Activated CD4-positive, alpha-beta memory T cell treated with anti-CD3 and anti-CD28 coated beads for 36 hours (primary cell): ENCODE measurements at regions not wholly inside any gene's neighbourhood (a gene's known extent, or its start where the extent isn't known, plus 50 kb on each side); places are given as distances from the start of the nearest gene placed in this dataset.

Source experiments
- CTCF ChIA-PET: fragments of 350-600 bp; sonication (Branson Sonifier 250); formaldehyde crosslinking; loops from one replicate; lab custom pipeline; 2021; ENCODE audit warnings: antibody characterized with exemption, inconsistent platforms; lab: Charles Lee
- POLR2A ChIA-PET: fragments of 350-600 bp; sonication (Branson Sonifier 250); formaldehyde crosslinking; loops from one replicate; lab custom pipeline; 2021; ENCODE audit warnings: antibody characterized with exemption; lab: Charles Lee
- DNase-seq: peaks from one replicate; pipeline ENCODE4 v3.0.0-alpha.2; 2020
- H3K27ac Mint-ChIP-seq: one replicate; pipeline ENCODE4 v1.8.0; 2021; ENCODE audit warnings: mixed read lengths
- H3K27me3 Mint-ChIP-seq: one replicate; pipeline ENCODE4 v1.8.0; 2021; ENCODE audit warnings: mixed read lengths
- H3K36me3 Mint-ChIP-seq: one replicate; pipeline ENCODE4 v1.8.0; 2021; ENCODE audit warnings: mixed read lengths
- H3K4me1 Mint-ChIP-seq: one replicate; pipeline ENCODE4 v1.8.0; 2021; ENCODE audit warnings: low read depth, mixed read lengths
- H3K4me3 Mint-ChIP-seq: one replicate; pipeline ENCODE4 v1.8.0; 2021; ENCODE audit warnings: mild to moderate bottlenecking, mixed read lengths
- H3K9me3 Mint-ChIP-seq: one replicate; pipeline ENCODE4 v1.8.0; 2021; ENCODE audit warnings: mixed read lengths
- intact Hi-C: fragments of 100-400 bp; cut with micrococcal nuclease; formaldehyde crosslinking; loops from one replicate; pipeline ENCODE4 v1.15.1; 2023

DNA sequence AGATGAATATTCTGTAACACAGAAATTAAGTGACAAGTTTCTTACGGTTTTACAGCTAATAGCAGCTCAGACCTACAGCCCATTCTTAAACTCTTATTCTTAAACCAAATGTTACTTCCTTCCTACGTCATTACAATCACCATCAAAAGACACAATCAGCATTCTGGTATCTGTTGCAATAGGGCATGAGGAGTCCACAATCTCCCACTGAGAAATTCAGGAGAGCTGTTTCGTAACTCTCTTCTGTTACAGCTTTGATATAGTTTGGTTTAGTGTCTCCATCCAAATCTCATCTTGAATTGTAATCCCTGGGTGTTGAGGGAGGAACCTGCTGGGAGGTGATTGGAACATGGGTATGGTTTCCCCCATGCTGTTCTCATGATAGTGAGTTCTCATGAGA lies 163.4 kb downstream of the GAS1 start:
- Mint-ChIP-seq H3K4me3 (no peak overlapping the region), H3K9me3 (no peaks in the 10 kb centered on the region), H3K27me3 (peaks cover 3% of the 10 kb centered on the region), H3K36me3 (no peaks in the 10 kb centered on the region), H3K27ac (no peak overlapping the region), H3K4me1 (no peaks in the 10 kb centered on the region)
- intact Hi-C loops = no loop called here
- no peak for DNase-seq
- CTCF ChIA-PET = no interaction called here
- POLR2A ChIA-PET = no interaction called here

DNA sequence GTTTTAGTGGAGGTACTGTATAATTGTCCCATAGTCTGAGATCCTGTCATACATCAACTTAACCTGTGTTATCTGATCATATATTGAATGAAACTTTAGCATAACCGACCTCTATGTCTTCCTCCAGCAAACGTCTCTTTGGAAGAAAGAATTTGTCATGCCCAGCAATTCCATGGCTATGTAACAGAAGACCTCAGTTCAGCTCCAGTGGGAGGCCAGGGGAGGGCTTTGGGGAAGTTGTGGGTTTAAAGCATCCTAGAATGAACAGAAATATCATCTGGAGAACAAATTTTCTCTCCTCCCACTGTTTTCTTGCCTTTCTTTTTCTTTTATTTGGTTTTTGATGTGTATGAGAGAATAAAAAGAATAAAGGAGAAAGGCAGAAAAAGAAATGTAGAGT lies 164.5 kb downstream of the GAS1 start:
- Mint-ChIP-seq H3K27me3 (peaks cover 3% of the 10 kb centered on the region), H3K36me3 (no peaks in the 10 kb centered on the region), H3K4me1 (no peaks in the 10 kb centered on the region), H3K4me3 (no peak overlapping the region), H3K27ac (no peak overlapping the region), H3K9me3 (no peaks in the 10 kb centered on the region)
- ChIA-PET CTCF (no interaction called here), POLR2A (no interaction called here)
- no peak for DNase-seq
- intact Hi-C loops = no loop called here

DNA sequence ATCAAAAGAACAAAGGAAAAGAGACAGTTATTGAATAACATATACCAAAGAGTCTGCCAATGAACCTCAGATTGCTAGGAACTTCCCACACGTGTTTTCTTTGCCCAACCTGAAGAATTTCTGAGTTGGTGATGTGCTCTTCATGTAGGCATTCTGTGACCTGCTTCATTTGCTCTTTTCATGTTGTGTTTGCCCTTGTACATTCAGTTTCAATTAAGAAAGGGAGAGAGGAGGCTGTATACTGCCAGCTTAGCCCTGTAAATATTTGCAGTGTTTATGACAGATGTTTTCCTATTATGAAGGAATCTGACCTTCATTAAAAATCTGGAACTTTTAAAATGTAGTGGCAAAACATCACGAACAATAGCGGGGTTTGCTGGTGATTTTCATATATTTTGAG lies 168.5 kb downstream of the GAS1 start:
- Mint-ChIP-seq H3K27me3 (peaks cover 1% of the 10 kb centered on the region), H3K4me3 (no peak overlapping the region), H3K9me3 (no peaks in the 10 kb centered on the region), H3K4me1 (no peaks in the 10 kb centered on the region), H3K27ac (no peak overlapping the region), H3K36me3 (no peaks in the 10 kb centered on the region)
- POLR2A ChIA-PET = no interaction called here
- no peak for DNase-seq
- intact Hi-C loops = no loop called here
- CTCF ChIA-PET = no interaction called here

DNA sequence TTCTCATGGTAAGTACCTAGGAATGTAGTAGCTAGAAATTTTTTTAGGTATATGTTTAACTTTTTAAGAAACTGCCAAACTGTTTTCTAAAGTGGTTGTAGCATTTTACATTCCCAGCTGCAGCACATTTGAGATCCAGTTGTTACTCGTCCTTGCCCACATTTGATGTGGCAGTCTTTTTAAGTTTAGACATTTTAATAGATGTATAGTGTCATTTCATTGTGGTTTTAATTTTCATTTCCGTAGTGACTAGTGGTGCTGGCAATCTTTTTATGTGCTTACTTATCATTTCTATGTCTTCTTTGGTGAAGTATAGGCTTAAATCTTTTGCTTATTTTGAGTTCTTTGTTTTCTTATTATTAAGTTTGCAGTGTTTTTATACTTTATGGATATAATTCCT lies 171.6 kb downstream of the GAS1 start:
- Mint-ChIP-seq H3K4me3 (no peak overlapping the region), H3K9me3 (no peaks in the 10 kb centered on the region), H3K27ac (no peak overlapping the region), H3K36me3 (no peaks in the 10 kb centered on the region), H3K4me1 (no peaks in the 10 kb centered on the region), H3K27me3 (peaks cover 1% of the 10 kb centered on the region)
- POLR2A ChIA-PET = no interaction called here
- intact Hi-C loops = no loop called here
- CTCF ChIA-PET = no interaction called here
- no peak for DNase-seq

DNA sequence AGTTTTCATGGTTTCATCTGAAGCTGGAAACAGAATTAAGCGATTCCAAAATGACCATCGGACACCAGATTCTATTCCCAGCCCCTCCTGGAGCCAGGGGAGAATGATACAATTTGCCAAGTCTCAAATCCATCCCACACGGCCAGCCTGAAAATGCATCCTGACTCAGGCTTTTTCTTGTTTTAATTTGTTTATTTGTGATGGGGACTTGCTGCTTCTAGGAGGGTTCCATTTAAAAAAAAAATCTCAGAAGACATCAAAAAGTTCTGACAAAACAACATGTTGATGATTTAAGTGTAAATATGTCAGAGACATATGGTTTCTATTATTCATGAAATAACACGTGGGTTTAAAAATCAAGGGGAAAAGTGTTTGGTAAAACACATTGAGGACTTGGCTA lies 173.2 kb downstream of the GAS1 start:
- Mint-ChIP-seq H3K27me3 (peaks cover 1% of the 10 kb centered on the region), H3K27ac (no peak overlapping the region), H3K9me3 (no peaks in the 10 kb centered on the region), H3K4me1 (no peaks in the 10 kb centered on the region), H3K36me3 (no peaks in the 10 kb centered on the region), H3K4me3 (no peak overlapping the region)
- POLR2A ChIA-PET = no interaction called here
- intact Hi-C loops = no loop called here
- DNase-seq = no peak
- CTCF ChIA-PET = no interaction called here

DNA sequence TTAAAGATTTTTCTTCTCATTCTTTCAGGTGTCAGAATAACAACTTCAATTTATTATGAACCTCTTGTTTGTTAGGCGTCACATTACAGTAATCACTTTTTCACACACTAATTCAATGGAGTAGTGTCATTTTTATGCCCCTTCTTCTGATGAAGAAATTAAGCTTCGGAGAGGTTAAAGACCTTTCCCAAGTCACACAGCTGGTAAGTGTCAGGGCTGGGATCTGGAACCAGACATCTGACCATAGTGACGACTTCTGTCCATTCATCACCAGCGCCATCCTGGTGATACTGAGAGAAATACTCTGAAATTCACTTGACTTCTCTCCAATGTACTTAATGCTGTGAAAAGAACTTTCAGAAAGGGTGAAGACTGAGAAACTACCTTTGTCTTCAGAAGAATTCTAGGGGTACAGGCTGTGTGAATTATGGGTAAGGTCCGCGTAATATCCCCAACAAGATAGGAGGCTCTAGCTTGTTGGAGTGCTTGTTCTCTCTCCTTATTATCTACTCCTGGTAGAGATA lies 173.8 kb downstream of the GAS1 start:
- Mint-ChIP-seq H3K4me1 (no peaks in the 10 kb centered on the region), H3K9me3 (no peaks in the 10 kb centered on the region), H3K27ac (no peak overlapping the region), H3K27me3 (peaks cover 1% of the 10 kb centered on the region), H3K4me3 (no peak overlapping the region), H3K36me3 (no peaks in the 10 kb centered on the region)
- POLR2A ChIA-PET = no interaction called here
- no peak for DNase-seq
- CTCF ChIA-PET = no interaction called here
- intact Hi-C loops = no loop called here

DNA sequence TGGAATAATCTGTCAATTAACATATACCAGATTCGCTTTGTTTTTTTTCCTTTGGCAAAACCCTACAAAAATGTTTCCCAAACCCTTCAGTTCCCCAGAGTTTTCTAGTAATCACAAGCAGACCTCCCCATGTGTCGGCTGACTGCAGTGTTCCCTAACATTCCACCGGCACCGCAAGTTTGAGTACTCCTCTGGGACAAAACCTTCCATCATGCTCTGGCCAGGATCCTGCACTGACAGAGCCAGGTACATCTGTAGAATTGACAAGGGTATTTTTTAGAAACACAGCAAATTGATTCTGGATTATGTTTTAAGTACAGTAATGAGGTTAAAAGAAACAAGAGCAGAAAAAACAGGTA lies 174.7 kb downstream of the GAS1 start:
- H3K4me1 Mint-ChIP-seq = no peaks in the 10 kb centered on the region
- H3K36me3 Mint-ChIP-seq = no peaks in the 10 kb centered on the region
- ChIA-PET POLR2A (no interaction called here), CTCF (no interaction called here)
- peaks cover 1% of the 10 kb centered on the region for H3K27me3 Mint-ChIP-seq
- H3K27ac Mint-ChIP-seq = no peak overlapping the region
- H3K4me3 Mint-ChIP-seq = no peak overlapping the region
- DNase-seq = no peak
- H3K9me3 Mint-ChIP-seq = no peaks in the 10 kb centered on the region
- intact Hi-C loops = no loop called here

DNA sequence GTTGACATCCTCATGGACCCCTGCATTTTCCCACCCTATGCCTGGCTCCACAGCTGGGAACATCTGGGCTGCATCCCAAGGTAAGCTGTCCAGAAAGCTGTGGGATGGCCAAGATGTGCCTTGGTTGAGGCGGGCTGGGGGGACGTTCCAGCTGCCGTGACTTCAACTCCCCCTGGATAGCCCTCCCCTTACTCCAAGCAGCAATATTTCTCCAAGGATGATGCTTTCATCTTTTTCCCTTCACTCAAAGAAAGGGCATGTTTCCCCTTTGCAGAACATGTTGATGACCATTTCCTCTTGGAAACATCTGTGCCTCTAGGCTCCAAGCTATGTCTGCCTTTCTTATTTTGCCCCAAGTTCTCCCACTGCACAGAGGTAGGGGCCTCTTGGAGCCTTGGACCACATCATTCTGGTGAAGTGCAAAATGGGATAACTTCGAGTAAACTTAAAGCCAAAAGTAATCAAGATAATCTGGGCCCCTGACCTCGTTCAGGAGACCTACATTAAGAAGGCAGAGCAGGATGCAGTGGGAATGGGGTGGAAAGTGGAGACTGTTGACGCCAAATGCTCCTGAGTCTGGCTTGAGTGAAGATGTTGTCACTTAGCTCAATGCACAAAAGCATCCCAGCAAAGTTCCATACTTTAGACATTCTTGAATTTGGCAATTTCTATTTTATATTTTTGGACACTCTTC lies 175.2 kb downstream of the GAS1 start:
- no peak overlapping the region for H3K27ac Mint-ChIP-seq
- intact Hi-C loops = no loop called here
- POLR2A ChIA-PET = no interaction called here
- CTCF ChIA-PET = no interaction called here
- H3K36me3 Mint-ChIP-seq = no peaks in the 10 kb centered on the region
- H3K9me3 Mint-ChIP-seq = no peaks in the 10 kb centered on the region
- DNase-seq = no peak
- peaks cover under 1% of the 10 kb centered on the region for H3K27me3 Mint-ChIP-seq
- no peaks in the 10 kb centered on the region for H3K4me1 Mint-ChIP-seq
- H3K4me3 Mint-ChIP-seq = no peak overlapping the region

DNA sequence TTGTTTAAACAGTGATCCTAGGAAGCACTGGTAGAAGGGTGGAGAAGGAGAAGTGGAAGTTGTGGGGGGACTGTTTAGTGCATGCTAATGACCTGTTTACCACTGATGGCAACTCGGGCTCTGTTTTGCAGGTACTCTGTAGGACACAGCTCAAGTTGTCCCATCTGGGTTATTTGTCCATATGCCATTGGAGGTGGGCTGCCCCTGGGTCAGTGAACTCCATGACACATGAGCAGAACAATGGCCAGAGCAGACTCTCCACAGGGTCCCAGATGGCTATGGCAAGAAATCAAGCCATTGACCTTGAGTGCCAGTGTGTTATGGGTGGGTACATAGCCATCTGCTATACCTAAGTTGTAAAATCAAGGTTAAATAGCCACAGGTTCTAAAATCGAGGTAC lies 175.9 kb downstream of the GAS1 start:
- intact Hi-C loops = no loop called here
- Mint-ChIP-seq H3K9me3 (no peaks in the 10 kb centered on the region), H3K27ac (no peak overlapping the region), H3K4me3 (no peak overlapping the region), H3K36me3 (no peaks in the 10 kb centered on the region), H3K4me1 (no peaks in the 10 kb centered on the region), H3K27me3 (no peaks in the 10 kb centered on the region)
- ChIA-PET CTCF (no interaction called here), POLR2A (no interaction called here)
- DNase-seq = no peak

DNA sequence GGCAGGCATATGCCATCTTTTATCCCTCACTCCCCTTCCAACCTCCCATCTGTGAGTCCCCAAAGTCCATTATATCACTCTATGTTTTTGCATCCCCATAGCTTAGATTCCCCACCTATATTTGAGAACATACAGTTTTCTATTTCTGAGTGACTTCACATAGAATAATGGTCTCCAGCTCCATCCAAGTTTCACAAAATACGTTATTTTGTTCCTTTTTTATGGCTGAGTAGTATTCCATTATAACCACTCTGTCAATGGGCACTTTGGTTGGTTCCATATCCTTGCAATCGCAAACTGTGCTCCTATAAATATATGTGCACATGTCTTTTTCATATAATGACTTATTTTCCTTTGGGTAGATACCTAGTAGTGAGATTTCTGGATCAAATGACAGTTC lies 178.6 kb downstream of the GAS1 start:
- ChIA-PET CTCF (no interaction called here), POLR2A (no interaction called here)
- no peaks in the 10 kb centered on the region for H3K4me1 Mint-ChIP-seq
- DNase-seq = no peak
- H3K4me3 Mint-ChIP-seq = no peak overlapping the region
- H3K27me3 Mint-ChIP-seq = no peaks in the 10 kb centered on the region
- no peaks in the 10 kb centered on the region for H3K36me3 Mint-ChIP-seq
- intact Hi-C loops = no loop called here
- no peaks in the 10 kb centered on the region for H3K9me3 Mint-ChIP-seq
- H3K27ac Mint-ChIP-seq = no peak overlapping the region

DNA sequence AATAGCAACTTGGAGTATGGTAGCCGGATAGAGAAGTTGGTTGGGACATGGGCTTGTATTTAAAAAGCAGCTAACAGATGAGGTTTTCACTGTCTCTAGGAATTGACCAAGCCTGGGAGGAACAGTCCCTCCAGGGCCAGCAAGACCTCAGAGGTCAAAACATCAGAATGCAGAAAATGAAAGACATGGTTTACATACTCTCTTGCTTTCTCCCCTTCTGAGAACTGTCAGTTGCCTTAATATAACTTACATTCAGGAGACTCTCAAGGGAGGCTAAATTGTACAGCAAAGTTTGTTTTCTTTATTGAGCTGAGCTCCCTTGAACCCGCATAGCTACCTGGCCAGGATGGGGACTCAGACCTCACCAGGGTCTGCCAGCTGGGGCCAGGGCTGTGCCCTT lies 179.3 kb downstream of the GAS1 start:
- no peak for DNase-seq
- no peaks in the 10 kb centered on the region for H3K4me1 Mint-ChIP-seq
- no peaks in the 10 kb centered on the region for H3K9me3 Mint-ChIP-seq
- H3K36me3 Mint-ChIP-seq = no peaks in the 10 kb centered on the region
- no peak overlapping the region for H3K27ac Mint-ChIP-seq
- no peak overlapping the region for H3K4me3 Mint-ChIP-seq
- CTCF ChIA-PET = no interaction called here
- POLR2A ChIA-PET = no interaction called here
- no peaks in the 10 kb centered on the region for H3K27me3 Mint-ChIP-seq
- intact Hi-C loops = no loop called here

DNA sequence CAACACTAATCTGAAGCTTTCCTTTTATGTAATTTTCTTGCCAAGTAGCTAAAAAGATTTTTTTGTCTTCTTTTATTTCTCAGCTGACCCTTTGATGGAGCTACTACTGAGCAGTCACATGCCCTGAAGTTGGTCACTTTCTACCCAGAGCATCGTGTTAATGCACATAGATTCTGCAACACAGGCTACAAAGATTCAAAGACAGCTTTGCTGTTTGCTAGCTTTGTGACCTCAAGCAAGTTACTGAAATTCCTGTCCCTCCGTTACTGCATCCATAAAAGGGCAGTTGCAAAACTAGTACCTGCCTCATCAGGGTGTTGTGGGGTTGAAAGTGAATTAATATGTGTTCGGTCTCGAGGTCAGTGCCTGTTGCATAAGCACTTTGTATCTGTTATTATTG lies 179.9 kb downstream of the GAS1 start:
- CTCF ChIA-PET = no interaction called here
- H3K4me1 Mint-ChIP-seq = no peaks in the 10 kb centered on the region

DNA sequence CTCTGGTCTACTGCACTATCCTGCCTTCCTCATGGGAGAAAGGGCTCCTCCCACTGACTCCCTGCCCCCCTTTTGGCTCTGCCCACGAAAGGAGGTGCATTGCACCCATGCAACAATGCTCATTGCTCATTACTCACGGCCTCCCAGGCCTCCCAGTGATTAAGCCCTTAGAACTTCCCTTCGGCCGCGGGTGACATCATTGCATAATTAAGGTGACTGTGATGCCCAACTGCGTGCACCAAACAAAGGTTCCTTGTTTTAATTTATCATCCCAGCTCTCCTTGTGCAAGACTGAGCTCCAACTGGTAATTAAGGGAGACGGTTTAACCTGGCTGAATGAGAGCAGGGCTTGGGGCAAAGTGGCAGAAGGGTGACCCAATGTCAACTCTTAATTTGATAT lies 180.4 kb downstream of the GAS1 start:
- Mint-ChIP-seq H3K4me1 (no peaks in the 10 kb centered on the region), H3K4me3 (no peak overlapping the region), H3K9me3 (no peaks in the 10 kb centered on the region), H3K27me3 (no peaks in the 10 kb centered on the region), H3K27ac (no peak overlapping the region), H3K36me3 (no peaks in the 10 kb centered on the region)
- POLR2A ChIA-PET = no interaction called here
- no peak for DNase-seq
- intact Hi-C loops = no loop called here
- CTCF ChIA-PET = no interaction called here

More for the DNA sequence above, 179.9 kb downstream of the GAS1 start:
- no peaks in the 10 kb centered on the region for H3K36me3 Mint-ChIP-seq
- no peak overlapping the region for H3K27ac Mint-ChIP-seq
- no peaks in the 10 kb centered on the region for H3K27me3 Mint-ChIP-seq
- no peak for DNase-seq
- H3K9me3 Mint-ChIP-seq = no peaks in the 10 kb centered on the region
- POLR2A ChIA-PET = no interaction called here
- no peak overlapping the region for H3K4me3 Mint-ChIP-seq
- intact Hi-C loops = no loop called here
